SK-N-SH (cell line): ENCODE measurements at regions not wholly inside any gene's neighbourhood (a gene's known extent, or its start where the extent isn't known, plus 50 kb on each side); places are given as distances from the start of the nearest gene placed in this dataset.

Experiments
- CTCF ChIA-PET: fragments of 300-600, 350-600 bp; formaldehyde crosslinking; extraction: SDS; loops from one replicate; lab custom pipeline; 2021; lab: Yijun Ruan, JAX
- POLR2A ChIA-PET: fragments of 350-600 bp; sonication (Branson Sonifier 250); formaldehyde crosslinking; extraction: SDS; loops from one replicate; lab custom pipeline; 2020; ENCODE audit warnings: antibody characterized with exemption, inconsistent platforms; lab: Yijun Ruan, JAX
- DNase-seq: peaks from one replicate; pipeline ENCODE4 v3.0.0; 2012
- H2AFZ ChIP-seq: fragments of 200-600 bp; sonication (generic); 2 replicates; pipeline ENCODE4 v1.8.1; 2016; ENCODE audit warnings: antibody characterized with exemption, mild to moderate bottlenecking, low read depth
- H3F3A ChIP-seq: fragments of 200-600 bp; sonication (generic); replicated peaks from 2 replicates; pipeline ENCODE3; 2016; ENCODE audit warnings: antibody characterized with exemption, mild to moderate bottlenecking; ENCODE audit not compliant: insufficient read depth
- H3K27ac ChIP-seq, 2 experiments: fragments of 200-500 bp in 1 of 2; fragments of 200-600 bp in 1 of 2; sonication (Bioruptor generic) in 1 of 2; sonication (generic), shearing (Covaris generic) in 1 of 2; 2 replicates each; pipeline versions ENCODE4 v1.5.1 to v1.6.1; 2014 to 2016; ENCODE audit warnings: low read depth in 2 of 2, inconsistent platforms in 1 of 2, low read length in 1 of 2, mild to moderate bottlenecking in 1 of 2, mixed read lengths in 1 of 2
- H3K27me3 ChIP-seq: fragments of 200-600 bp; sonication (generic), shearing (Covaris generic); 2 replicates; pipeline ENCODE4 v1.6.1; 2016; ENCODE audit warnings: mixed run types; ENCODE audit not compliant: insufficient read depth
- H3K36me3 ChIP-seq, 2 experiments: fragments of 200-500 bp in 1 of 2; fragments of 200-600 bp in 1 of 2; sonication (Bioruptor generic) in 1 of 2; sonication (generic) in 1 of 2; replicated peaks in 1 of 2; 2 replicates each; pipeline versions ENCODE3 to v1.5.1; 2014 to 2016; ENCODE audit warnings: low read length in 1 of 2, mild to moderate bottlenecking in 1 of 2; ENCODE audit not compliant: insufficient read depth in 2 of 2, control insufficient read depth in 1 of 2
- H3K4me1 ChIP-seq, 2 experiments: fragments of 200-500 bp in 1 of 2; fragments of 200-600 bp in 1 of 2; sonication (Bioruptor generic) in 1 of 2; sonication (generic), shearing (Covaris generic) in 1 of 2; 2 replicates each; pipeline versions ENCODE4 v1.5.1 to v1.6.1; 2014 to 2016; ENCODE audit warnings: low read depth in 1 of 2, low read length in 1 of 2, mixed run types in 1 of 2; ENCODE audit not compliant: insufficient read depth in 2 of 2, control insufficient read depth in 1 of 2
- H3K4me2 ChIP-seq: fragments of 200-600 bp; sonication (generic), shearing (Covaris generic); 2 replicates; pipeline ENCODE4 v1.6.1; 2017; ENCODE audit warnings: mixed run types
- H3K4me3 ChIP-seq, 2 experiments: fragments of 200-500 bp in 1 of 2; fragments of 200-600 bp in 1 of 2; sonication (Bioruptor generic) in 1 of 2; sonication (generic), shearing (Covaris generic) in 1 of 2; 2 replicates each; pipeline versions ENCODE4 v1.5.1 to v1.8.1; 2014 to 2016; ENCODE audit warnings: low read depth in 2 of 2, inconsistent platforms in 1 of 2, low read length in 1 of 2, mild to moderate bottlenecking in 1 of 2, mixed read lengths in 1 of 2, moderate library complexity in 1 of 2
- H3K79me2 ChIP-seq: fragments of 200-600 bp; sonication (generic); 2 replicates; pipeline ENCODE4 v1.8.1; 2017; ENCODE audit warnings: mild to moderate bottlenecking; ENCODE audit not compliant: insufficient read depth
- H3K9ac ChIP-seq: fragments of 200-600 bp; sonication (generic); 2 replicates; pipeline ENCODE4 v1.6.1; 2017; ENCODE audit warnings: mixed run types
- H3K9me2 ChIP-seq: fragments of 200-600 bp; sonication (generic); 2 replicates; pipeline ENCODE4 v1.6.1; 2017; ENCODE audit warnings: mixed run types
- H3K9me3 ChIP-seq: fragments of 200-600 bp; sonication (generic); 2 replicates; pipeline ENCODE4 v1.6.1; 2017; ENCODE audit warnings: mixed run types, mild to moderate bottlenecking, moderate library complexity
- H4K20me1 ChIP-seq: fragments of 200-600 bp; sonication (generic); 2 replicates; pipeline ENCODE4 v1.6.1; 2017; ENCODE audit warnings: mild to moderate bottlenecking, mixed run types; ENCODE audit not compliant: insufficient read depth
- CHD2 ChIP-seq: fragments of 150-350 bp; IDR thresholded peaks from 2 replicates; pipeline ENCODE4 v1.6.1; 2018; ENCODE audit warnings: low read length; ENCODE audit not compliant: partially characterized antibody
- ELF1 ChIP-seq: IDR thresholded peaks from 2 replicates; pipeline ENCODE4 v1.4.0; 2012
- FOSL2 ChIP-seq: IDR thresholded peaks from 2 replicates; pipeline ENCODE4 v1.4.0; 2012; ENCODE audit warnings: low read depth, mild to moderate bottlenecking, moderate library complexity, borderline replicate concordance
- FOXJ3 ChIP-seq: sonication (generic); formaldehyde crosslinking; IDR thresholded peaks from 2 replicates; pipeline ENCODE4 v1.5.1; 2020; ENCODE audit warnings: mild to moderate bottlenecking, missing genetic modification reagents
- GABPA ChIP-seq: IDR thresholded peaks from 2 replicates; pipeline ENCODE4 v1.4.0; 2012; ENCODE audit warnings: low read depth, mild to moderate bottlenecking
- GATA2 ChIP-seq: sonication (generic); formaldehyde crosslinking; IDR thresholded peaks from 2 replicates; pipeline ENCODE4 v1.5.0; 2020; ENCODE audit warnings: mild to moderate bottlenecking, missing genetic modification reagents
- MEF2A ChIP-seq: IDR thresholded peaks from 2 replicates; pipeline ENCODE4 v1.4.0; 2012; ENCODE audit warnings: low read depth, borderline replicate concordance
- RAD21 ChIP-seq: IDR thresholded peaks from 2 replicates; pipeline ENCODE4 v1.6.1; 2012; ENCODE audit warnings: mild to moderate bottlenecking, low read length
- RCOR1 ChIP-seq: fragments of 150-350 bp; IDR thresholded peaks from 2 replicates; pipeline ENCODE4 v1.6.1; 2017; ENCODE audit warnings: antibody characterized with exemption, low read length
- RFX5 ChIP-seq: IDR thresholded peaks from 2 replicates; pipeline ENCODE4 v1.6.1; 2012; ENCODE audit warnings: mild to moderate bottlenecking, improper control_type of control experiment, low read length
- RXRA ChIP-seq: IDR thresholded peaks from 2 replicates; pipeline ENCODE4 v1.4.0; 2012; ENCODE audit warnings: low read depth, mild to moderate bottlenecking, borderline replicate concordance
- TAF1 ChIP-seq: IDR thresholded peaks from 2 replicates; pipeline ENCODE4 v1.6.1; 2012; ENCODE audit warnings: low read depth, mild to moderate bottlenecking, low read length, moderate library complexity, borderline replicate concordance
- YY1 ChIP-seq: IDR thresholded peaks from 2 replicates; pipeline ENCODE4 v1.4.0; 2012; ENCODE audit warnings: low read depth, mild to moderate bottlenecking
- WGBS: methylation state at CpG from one replicate; pipeline ENCODE4 v1.1.6; 2017; ENCODE audit warnings: low lambda C conversion rate; 5-methylcytosine and 5-hydroxymethylcytosine counted together
- TF ChIP-seq, protein P1 (sequence below): fragments of 150-350 bp; IDR thresholded peaks from 2 replicates; pipeline ENCODE4 v1.6.1; 2017; ENCODE audit warnings: antibody characterized with exemption, low read length, low read depth, borderline replicate concordance
- TF ChIP-seq, protein P2 (sequence below): IDR thresholded peaks from 2 replicates; pipeline ENCODE4 v1.4.0; 2012; ENCODE audit warnings: low read depth, borderline replicate concordance
- TF ChIP-seq, protein P3 (sequence below): IDR thresholded peaks from 2 replicates; pipeline ENCODE4; 2012
- TF ChIP-seq, protein P4 (sequence below): fragments of 200-600 bp; sonication (generic); IDR thresholded peaks from 2 replicates; pipeline ENCODE4 v1.6.1; 2017; ENCODE audit warnings: antibody characterized with exemption, mild to moderate bottlenecking, moderate library complexity
- TF ChIP-seq, protein P5 (sequence below): IDR thresholded peaks from 2 replicates; pipeline ENCODE4 v1.6.1; 2012; ENCODE audit warnings: mild to moderate bottlenecking, low read depth, low read length, moderate library complexity
- TF ChIP-seq, protein P6 (sequence below): IDR thresholded peaks from 2 replicates; pipeline ENCODE4 v1.4.0; 2012; ENCODE audit warnings: low read depth, borderline replicate concordance
- TF ChIP-seq, protein P7 (sequence below): IDR thresholded peaks from 2 replicates; pipeline ENCODE4 v1.4.0; 2012; ENCODE audit warnings: low read depth

DNA sequence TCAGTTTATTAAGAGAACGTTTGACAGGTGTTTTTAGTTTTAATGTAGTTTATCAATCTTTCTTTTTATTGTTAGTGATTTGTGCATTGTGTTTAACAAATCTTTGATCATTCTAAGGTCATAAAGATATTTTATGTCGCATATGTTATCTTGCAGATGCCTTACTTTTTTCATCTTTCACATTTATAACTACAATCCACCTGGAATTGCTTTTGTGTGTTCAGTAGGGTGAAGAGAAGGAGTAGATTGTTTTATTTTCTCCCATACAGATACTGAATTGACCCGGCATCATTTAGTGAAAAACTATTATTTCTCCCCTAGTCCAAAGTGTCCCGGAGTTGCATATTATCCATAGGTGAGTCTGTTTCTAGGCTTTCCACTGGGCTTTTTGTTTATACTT is 179.4 kb upstream of the RGMB start:
- ChIA-PET POLR2A (no interaction called here), CTCF (no interaction called here)

More for the DNA sequence above, 179.4 kb upstream of the RGMB start:
- no peak overlapping the region for H3K27ac ChIP-seq
- no peak overlapping the region for H2AFZ ChIP-seq
- H3K4me3 ChIP-seq = no peak overlapping the region
- H3K9ac ChIP-seq = no peak overlapping the region
- no peaks in the 10 kb centered on the region for H3F3A ChIP-seq
- no peaks in the 10 kb centered on the region for H3K27me3 ChIP-seq
- DNase-seq = no peak
- H4K20me1 ChIP-seq = no peaks in the 10 kb centered on the region
- H3K9me2 ChIP-seq = no peaks in the 10 kb centered on the region
- 63% methylated on average over 4 of the region's 4 CpGs for WGBS
- peaks cover 5% of the 10 kb centered on the region; the same call in 1 of the 2 replicates for H3K9me3 ChIP-seq
- TF ChIP-seq, protein P1, sequence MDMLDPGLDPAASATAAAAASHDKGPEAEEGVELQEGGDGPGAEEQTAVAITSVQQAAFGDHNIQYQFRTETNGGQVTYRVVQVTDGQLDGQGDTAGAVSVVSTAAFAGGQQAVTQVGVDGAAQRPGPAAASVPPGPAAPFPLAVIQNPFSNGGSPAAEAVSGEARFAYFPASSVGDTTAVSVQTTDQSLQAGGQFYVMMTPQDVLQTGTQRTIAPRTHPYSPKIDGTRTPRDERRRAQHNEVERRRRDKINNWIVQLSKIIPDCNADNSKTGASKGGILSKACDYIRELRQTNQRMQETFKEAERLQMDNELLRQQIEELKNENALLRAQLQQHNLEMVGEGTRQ = no peak
- TF ChIP-seq, protein P2, sequence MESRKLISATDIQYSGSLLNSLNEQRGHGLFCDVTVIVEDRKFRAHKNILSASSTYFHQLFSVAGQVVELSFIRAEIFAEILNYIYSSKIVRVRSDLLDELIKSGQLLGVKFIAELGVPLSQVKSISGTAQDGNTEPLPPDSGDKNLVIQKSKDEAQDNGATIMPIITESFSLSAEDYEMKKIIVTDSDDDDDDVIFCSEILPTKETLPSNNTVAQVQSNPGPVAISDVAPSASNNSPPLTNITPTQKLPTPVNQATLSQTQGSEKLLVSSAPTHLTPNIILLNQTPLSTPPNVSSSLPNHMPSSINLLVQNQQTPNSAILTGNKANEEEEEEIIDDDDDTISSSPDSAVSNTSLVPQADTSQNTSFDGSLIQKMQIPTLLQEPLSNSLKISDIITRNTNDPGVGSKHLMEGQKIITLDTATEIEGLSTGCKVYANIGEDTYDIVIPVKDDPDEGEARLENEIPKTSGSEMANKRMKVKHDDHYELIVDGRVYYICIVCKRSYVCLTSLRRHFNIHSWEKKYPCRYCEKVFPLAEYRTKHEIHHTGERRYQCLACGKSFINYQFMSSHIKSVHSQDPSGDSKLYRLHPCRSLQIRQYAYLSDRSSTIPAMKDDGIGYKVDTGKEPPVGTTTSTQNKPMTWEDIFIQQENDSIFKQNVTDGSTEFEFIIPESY = no peak
- TF ChIP-seq RAD21 = no peak
- TF ChIP-seq CHD2 = no peak
- TF ChIP-seq GATA2 = no peak
- no peak for TF ChIP-seq RCOR1
- TF ChIP-seq, protein P3, sequence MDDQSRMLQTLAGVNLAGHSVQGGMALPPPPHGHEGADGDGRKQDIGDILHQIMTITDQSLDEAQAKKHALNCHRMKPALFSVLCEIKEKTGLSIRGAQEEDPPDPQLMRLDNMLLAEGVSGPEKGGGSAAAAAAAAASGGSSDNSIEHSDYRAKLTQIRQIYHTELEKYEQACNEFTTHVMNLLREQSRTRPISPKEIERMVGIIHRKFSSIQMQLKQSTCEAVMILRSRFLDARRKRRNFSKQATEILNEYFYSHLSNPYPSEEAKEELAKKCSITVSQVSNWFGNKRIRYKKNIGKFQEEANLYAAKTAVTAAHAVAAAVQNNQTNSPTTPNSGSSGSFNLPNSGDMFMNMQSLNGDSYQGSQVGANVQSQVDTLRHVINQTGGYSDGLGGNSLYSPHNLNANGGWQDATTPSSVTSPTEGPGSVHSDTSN = no peak
- TF ChIP-seq FOXJ3 (CRISPR knock-in tag) = no peak
- no peak for TF ChIP-seq RFX5
- TF ChIP-seq, protein P4, sequence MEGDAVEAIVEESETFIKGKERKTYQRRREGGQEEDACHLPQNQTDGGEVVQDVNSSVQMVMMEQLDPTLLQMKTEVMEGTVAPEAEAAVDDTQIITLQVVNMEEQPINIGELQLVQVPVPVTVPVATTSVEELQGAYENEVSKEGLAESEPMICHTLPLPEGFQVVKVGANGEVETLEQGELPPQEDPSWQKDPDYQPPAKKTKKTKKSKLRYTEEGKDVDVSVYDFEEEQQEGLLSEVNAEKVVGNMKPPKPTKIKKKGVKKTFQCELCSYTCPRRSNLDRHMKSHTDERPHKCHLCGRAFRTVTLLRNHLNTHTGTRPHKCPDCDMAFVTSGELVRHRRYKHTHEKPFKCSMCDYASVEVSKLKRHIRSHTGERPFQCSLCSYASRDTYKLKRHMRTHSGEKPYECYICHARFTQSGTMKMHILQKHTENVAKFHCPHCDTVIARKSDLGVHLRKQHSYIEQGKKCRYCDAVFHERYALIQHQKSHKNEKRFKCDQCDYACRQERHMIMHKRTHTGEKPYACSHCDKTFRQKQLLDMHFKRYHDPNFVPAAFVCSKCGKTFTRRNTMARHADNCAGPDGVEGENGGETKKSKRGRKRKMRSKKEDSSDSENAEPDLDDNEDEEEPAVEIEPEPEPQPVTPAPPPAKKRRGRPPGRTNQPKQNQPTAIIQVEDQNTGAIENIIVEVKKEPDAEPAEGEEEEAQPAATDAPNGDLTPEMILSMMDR = no peak
- TF ChIP-seq ELF1 = no peak
- TF ChIP-seq, protein P5, sequence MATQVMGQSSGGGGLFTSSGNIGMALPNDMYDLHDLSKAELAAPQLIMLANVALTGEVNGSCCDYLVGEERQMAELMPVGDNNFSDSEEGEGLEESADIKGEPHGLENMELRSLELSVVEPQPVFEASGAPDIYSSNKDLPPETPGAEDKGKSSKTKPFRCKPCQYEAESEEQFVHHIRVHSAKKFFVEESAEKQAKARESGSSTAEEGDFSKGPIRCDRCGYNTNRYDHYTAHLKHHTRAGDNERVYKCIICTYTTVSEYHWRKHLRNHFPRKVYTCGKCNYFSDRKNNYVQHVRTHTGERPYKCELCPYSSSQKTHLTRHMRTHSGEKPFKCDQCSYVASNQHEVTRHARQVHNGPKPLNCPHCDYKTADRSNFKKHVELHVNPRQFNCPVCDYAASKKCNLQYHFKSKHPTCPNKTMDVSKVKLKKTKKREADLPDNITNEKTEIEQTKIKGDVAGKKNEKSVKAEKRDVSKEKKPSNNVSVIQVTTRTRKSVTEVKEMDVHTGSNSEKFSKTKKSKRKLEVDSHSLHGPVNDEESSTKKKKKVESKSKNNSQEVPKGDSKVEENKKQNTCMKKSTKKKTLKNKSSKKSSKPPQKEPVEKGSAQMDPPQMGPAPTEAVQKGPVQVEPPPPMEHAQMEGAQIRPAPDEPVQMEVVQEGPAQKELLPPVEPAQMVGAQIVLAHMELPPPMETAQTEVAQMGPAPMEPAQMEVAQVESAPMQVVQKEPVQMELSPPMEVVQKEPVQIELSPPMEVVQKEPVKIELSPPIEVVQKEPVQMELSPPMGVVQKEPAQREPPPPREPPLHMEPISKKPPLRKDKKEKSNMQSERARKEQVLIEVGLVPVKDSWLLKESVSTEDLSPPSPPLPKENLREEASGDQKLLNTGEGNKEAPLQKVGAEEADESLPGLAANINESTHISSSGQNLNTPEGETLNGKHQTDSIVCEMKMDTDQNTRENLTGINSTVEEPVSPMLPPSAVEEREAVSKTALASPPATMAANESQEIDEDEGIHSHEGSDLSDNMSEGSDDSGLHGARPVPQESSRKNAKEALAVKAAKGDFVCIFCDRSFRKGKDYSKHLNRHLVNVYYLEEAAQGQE = no peak
- TF ChIP-seq FOSL2 = no peak
- TF ChIP-seq RXRA = no peak
- no peak for TF ChIP-seq YY1
- TF ChIP-seq MEF2A = no peak
- TF ChIP-seq, protein P6, sequence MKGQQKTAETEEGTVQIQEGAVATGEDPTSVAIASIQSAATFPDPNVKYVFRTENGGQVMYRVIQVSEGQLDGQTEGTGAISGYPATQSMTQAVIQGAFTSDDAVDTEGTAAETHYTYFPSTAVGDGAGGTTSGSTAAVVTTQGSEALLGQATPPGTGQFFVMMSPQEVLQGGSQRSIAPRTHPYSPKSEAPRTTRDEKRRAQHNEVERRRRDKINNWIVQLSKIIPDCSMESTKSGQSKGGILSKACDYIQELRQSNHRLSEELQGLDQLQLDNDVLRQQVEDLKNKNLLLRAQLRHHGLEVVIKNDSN = no peak
- TF ChIP-seq, protein P7, sequence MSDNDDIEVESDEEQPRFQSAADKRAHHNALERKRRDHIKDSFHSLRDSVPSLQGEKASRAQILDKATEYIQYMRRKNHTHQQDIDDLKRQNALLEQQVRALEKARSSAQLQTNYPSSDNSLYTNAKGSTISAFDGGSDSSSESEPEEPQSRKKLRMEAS = no peak
- TF ChIP-seq TAF1 = no peak
- no peak for TF ChIP-seq GABPA
- no peaks in the 10 kb centered on the region for H3K4me1 ChIP-seq
- H3K79me2 ChIP-seq = no peaks in the 10 kb centered on the region
- H3K36me3 ChIP-seq = no peaks in the 10 kb centered on the region
- H3K4me2 ChIP-seq = no peak overlapping the region
